Naive thymus-derived CD4-positive, alpha-beta T cell (primary cell): ENCODE measurements at regions not wholly inside any gene's neighbourhood (a gene's known extent, or its start where the extent isn't known, plus 50 kb on each side); places are given as distances from the start of the nearest gene placed in this dataset.
"Not testable (repeated sequence)": the region's sequence is repeated elsewhere in the genome, so short reads cannot be mapped to it uniquely, and the experiment has no call there.

Experiments
- ATAC-seq: fragments of 150-1000 bp; cut with Tn5 transposase; 2 replicates; pipeline ENCODE4 v1.10.0; 2021; ENCODE audit warnings: mild to moderate bottlenecking, moderate library complexity
- CTCF ChIA-PET: fragments of 350-600 bp; sonication (Branson Sonifier 250); formaldehyde crosslinking; loops from one replicate; lab custom pipeline; 2021; ENCODE audit warnings: antibody characterized with exemption; lab: Charles Lee
- POLR2A ChIA-PET: fragments of 350-600 bp; sonication (Branson Sonifier 250); formaldehyde crosslinking; loops from one replicate; lab custom pipeline; 2021; ENCODE audit warnings: antibody characterized with exemption, inconsistent platforms; lab: Charles Lee
- DNase-seq, 9 donors: peaks; one replicate each; pipeline versions ENCODE4 v3.0.0 to v3.0.0-alpha.2; 2020 to 2022; ENCODE audit warnings: mixed read lengths in 1 of 9
- H3K27ac ChIP-seq: one replicate; pipeline ENCODE4 v1.7.0; 2013; ENCODE audit warnings: mild to moderate bottlenecking, low read depth, low read length, moderate library complexity
- H3K27me3 ChIP-seq, 2 donors: one replicate each; pipeline ENCODE4 v1.7.0; 2013; ENCODE audit warnings: low read length in 2 of 2, mild to moderate bottlenecking in 2 of 2, moderate library complexity in 2 of 2; ENCODE audit not compliant: control insufficient read depth in 2 of 2, insufficient read depth in 2 of 2
- H3K36me3 ChIP-seq, 3 experiments: 1 replicate in 2 of 3; 2 replicates in 1 of 3; pipeline ENCODE4 v1.7.0; 2013; ENCODE audit warnings: low read length in 3 of 3, mild to moderate bottlenecking in 3 of 3, moderate library complexity in 1 of 3; ENCODE audit not compliant: insufficient read depth in 3 of 3, control insufficient read depth in 2 of 3
- H3K4me1 ChIP-seq, 2 donors: one replicate each; pipeline ENCODE4 v1.7.0; 2013; ENCODE audit warnings: low read length in 2 of 2, mild to moderate bottlenecking in 2 of 2, moderate library complexity in 1 of 2; ENCODE audit not compliant: control insufficient read depth in 2 of 2, insufficient read depth in 2 of 2
- H3K4me3 ChIP-seq: 2 replicates; pipeline ENCODE4 v1.7.0; 2013; ENCODE audit warnings: mild to moderate bottlenecking, low read length
- H3K9me3 ChIP-seq, 3 experiments: 1 replicate in 2 of 3; 2 replicates in 1 of 3; pipeline ENCODE4 v1.7.0; 2013; ENCODE audit warnings: low read length in 3 of 3; ENCODE audit not compliant: control insufficient read depth in 2 of 3
- H3K27ac Mint-ChIP-seq, 9 donors: one replicate each; pipeline ENCODE4 v1.8.0; 2020 to 2022; ENCODE audit warnings: mixed read lengths in 9 of 9, mild to moderate bottlenecking in 8 of 9, moderate library complexity in 5 of 9, inconsistent platforms in 2 of 9
- H3K27me3 Mint-ChIP-seq, 5 donors: one replicate each; pipeline ENCODE4 v1.8.0; 2021 to 2022; ENCODE audit warnings: mixed read lengths in 5 of 5, mild to moderate bottlenecking in 1 of 5
- H3K36me3 Mint-ChIP-seq, 5 donors: one replicate each; pipeline ENCODE4 v1.8.0; 2020 to 2022; ENCODE audit warnings: mixed read lengths in 5 of 5, mild to moderate bottlenecking in 3 of 5, inconsistent platforms in 1 of 5
- H3K4me1 Mint-ChIP-seq, 7 donors: one replicate each; pipeline ENCODE4 v1.8.0; 2020 to 2022; ENCODE audit warnings: mixed read lengths in 7 of 7, mild to moderate bottlenecking in 3 of 7, inconsistent platforms in 1 of 7
- H3K4me3 Mint-ChIP-seq, 10 donors: one replicate each; pipeline ENCODE4 v1.8.0; 2020 to 2022; ENCODE audit warnings: mild to moderate bottlenecking in 10 of 10, mixed read lengths in 10 of 10, moderate library complexity in 6 of 10, inconsistent platforms in 2 of 10
- H3K9me3 Mint-ChIP-seq, 11 donors: one replicate each; pipeline ENCODE4 v1.8.0; 2020 to 2022; ENCODE audit warnings: mixed read lengths in 11 of 11, mild to moderate bottlenecking in 4 of 11, inconsistent platforms in 1 of 11, moderate library complexity in 1 of 11
- intact Hi-C, 2 donors: fragments of 100-400 bp; cut with micrococcal nuclease; formaldehyde crosslinking; loops; one replicate each; pipeline ENCODE4 v1.15.1; 2023

GRCh38 chr4:174047363-174047762, 236.1 kb downstream of the FBXO8 start:
- CTCF ChIA-PET: no interaction called here
- POLR2A ChIA-PET: no interaction called here
- peaks cover 0 to 10% (median 2%) of the 10 kb centered on the region in 11 donors for H3K9me3 Mint-ChIP-seq
- H3K27ac ChIP-seq: no peak overlapping the region
- no peaks in the 10 kb centered on the region for H3K4me1 ChIP-seq
- ATAC-seq (no peak), DNase-seq (no peak)
- H3K9me3 ChIP-seq: no peaks in the 10 kb centered on the region
- peaks cover 0 to 3% (median 0%) of the 10 kb centered on the region in 5 donors for H3K27me3 Mint-ChIP-seq
- no peak overlapping the region for H3K4me3 ChIP-seq
- no peaks in the 10 kb centered on the region for H3K36me3 ChIP-seq
- H3K27ac Mint-ChIP-seq: no peak overlapping the region
- no peaks in the 10 kb centered on the region for H3K4me1 Mint-ChIP-seq
- intact Hi-C loops: no loop called here
- H3K36me3 Mint-ChIP-seq: no peaks in the 10 kb centered on the region
- no peaks in the 10 kb centered on the region for H3K27me3 ChIP-seq
- no peak overlapping the region for H3K4me3 Mint-ChIP-seq

- H3K27ac Mint-ChIP-seq, CTCF ChIA-PET, H3K4me1 Mint-ChIP-seq, ATAC-seq, H3K27me3 Mint-ChIP-seq, H3K4me3 Mint-ChIP-seq, H3K27me3 ChIP-seq, H3K4me1 ChIP-seq, H3K27ac ChIP-seq, intact Hi-C loops, H3K9me3 ChIP-seq, H3K4me3 ChIP-seq, H3K36me3 Mint-ChIP-seq, POLR2A ChIA-PET, H3K36me3 ChIP-seq, DNase-seq: not testable (repeated sequence)
- peaks cover 0 to 11% (median 2%) of the 10 kb centered on the region in 11 donors for H3K9me3 Mint-ChIP-seq
These were observed 237.6 kb downstream of the FBXO8 start for GRCh38 chr4:174045829-174046228.

- H3K9me3 ChIP-seq: no peaks in the 10 kb centered on the region
- Mint-ChIP-seq H3K27ac (no peak overlapping the region), H3K27me3 (peaks cover 0 to 7% (median 0%) of the 10 kb centered on the region in 5 donors), H3K36me3 (no peaks in the 10 kb centered on the region), H3K4me3 (no peak overlapping the region), H3K4me1 (no peaks in the 10 kb centered on the region), H3K9me3 (peaks cover 0 to 9% (median 2%) of the 10 kb centered on the region in 11 donors)
- no peaks in the 10 kb centered on the region for H3K36me3 ChIP-seq
- ATAC-seq (no peak), DNase-seq (no peak)
- H3K27ac ChIP-seq: no peak overlapping the region
- intact Hi-C loops: no loop called here
- H3K4me1 ChIP-seq: no peaks in the 10 kb centered on the region
- H3K4me3 ChIP-seq: no peak overlapping the region
- POLR2A ChIA-PET: no interaction called here
- no peaks in the 10 kb centered on the region for H3K27me3 ChIP-seq
- CTCF ChIA-PET: no interaction called here
These were observed 238.1 kb downstream of the FBXO8 start for GRCh38 chr4:174045381-174045780.

GRCh38 chr4:174041555-174042105, 241.8 kb downstream of the FBXO8 start:
- Mint-ChIP-seq H3K27ac (no peak overlapping the region), H3K27me3 (peaks cover 0 to 7% (median 0%) of the 10 kb centered on the region in 5 donors), H3K4me1 (no peaks in the 10 kb centered on the region), H3K4me3 (no peak overlapping the region), H3K36me3 (no peaks in the 10 kb centered on the region), H3K9me3 (peaks cover 0 to 13% (median 2%) of the 10 kb centered on the region in 11 donors)
- Histone ChIP-seq H3K4me3 (no peak overlapping the region), H3K9me3 (no peaks in the 10 kb centered on the region), H3K4me1 (no peaks in the 10 kb centered on the region), H3K27me3 (no peaks in the 10 kb centered on the region), H3K36me3 (no peaks in the 10 kb centered on the region), H3K27ac (no peak overlapping the region)
- ChIA-PET POLR2A (no interaction called here), CTCF (no interaction called here)
- DNase-seq (no peak), ATAC-seq (no peak)
- intact Hi-C loops: no loop called here

GRCh38 chr4:174040287-174040686, 243.2 kb downstream of the FBXO8 start:
- no peak for DNase-seq
- no peaks in the 10 kb centered on the region for H3K36me3 ChIP-seq
- no peak overlapping the region for H3K4me3 Mint-ChIP-seq
- POLR2A ChIA-PET: no interaction called here
- no peak overlapping the region for H3K27ac ChIP-seq
- H3K9me3 Mint-ChIP-seq: peaks cover 0 to 10% (median 0%) of the 10 kb centered on the region in 11 donors
- H3K4me3 ChIP-seq: no peak overlapping the region
- H3K27ac Mint-ChIP-seq: no peak overlapping the region
- no peaks in the 10 kb centered on the region for H3K9me3 ChIP-seq
- intact Hi-C loops: no loop called here
- peaks cover 0 to 7% (median 0%) of the 10 kb centered on the region in 5 donors for H3K27me3 Mint-ChIP-seq
- H3K4me1 ChIP-seq: no peaks in the 10 kb centered on the region
- CTCF ChIA-PET: no interaction called here
- no peaks in the 10 kb centered on the region for H3K36me3 Mint-ChIP-seq
- H3K27me3 ChIP-seq: no peaks in the 10 kb centered on the region
- H3K4me1 Mint-ChIP-seq: no peaks in the 10 kb centered on the region
- ATAC-seq: no peak

- no peak overlapping the region for H3K4me3 Mint-ChIP-seq
- H3K9me3 ChIP-seq: no peaks in the 10 kb centered on the region
- POLR2A ChIA-PET: no interaction called here
These were observed 245.0 kb downstream of the FBXO8 start for GRCh38 chr4:174038481-174038880.

GRCh38 chr4:174037631-174038030, 245.8 kb downstream of the FBXO8 start:
- peak overlapping the region in 1 of 9 donors; percentile 27 for H3K27ac Mint-ChIP-seq
- peaks cover 0 to 7% (median 0%) of the 10 kb centered on the region in 5 donors for H3K27me3 Mint-ChIP-seq
- Histone ChIP-seq H3K36me3 (no peaks in the 10 kb centered on the region), H3K27me3 (no peaks in the 10 kb centered on the region), H3K4me3 (no peak overlapping the region), H3K27ac (no peak overlapping the region), H3K9me3 (no peaks in the 10 kb centered on the region), H3K4me1 (no peaks in the 10 kb centered on the region)
- H3K4me1 Mint-ChIP-seq: no peaks in the 10 kb centered on the region
- ATAC-seq (no peak), DNase-seq (no peak)
- intact Hi-C loops: no loop called here
- peaks cover 0 to 7% (median 0%) of the 10 kb centered on the region in 11 donors for H3K9me3 Mint-ChIP-seq
- ChIA-PET CTCF (no interaction called here), POLR2A (no interaction called here)
- no peak overlapping the region for H3K4me3 Mint-ChIP-seq
- H3K36me3 Mint-ChIP-seq: no peaks in the 10 kb centered on the region

More at GRCh38 chr4:174038481-174038880, 245.0 kb downstream of the FBXO8 start:
- Histone ChIP-seq H3K4me3 (no peak overlapping the region), H3K4me1 (no peaks in the 10 kb centered on the region), H3K27ac (no peak overlapping the region), H3K36me3 (no peaks in the 10 kb centered on the region), H3K27me3 (no peaks in the 10 kb centered on the region)
- intact Hi-C loops: no loop called here
- ATAC-seq (no peak), DNase-seq (no peak)
- Mint-ChIP-seq H3K9me3 (peaks cover 0 to 7% (median 0%) of the 10 kb centered on the region in 11 donors), H3K36me3 (no peaks in the 10 kb centered on the region), H3K27ac (no peak overlapping the region), H3K4me1 (no peaks in the 10 kb centered on the region), H3K27me3 (peaks cover 0 to 7% (median 0%) of the 10 kb centered on the region in 5 donors)
- CTCF ChIA-PET: no interaction called here
